HG03103 (cell line): ENCODE measurements at regions not wholly inside any gene's neighbourhood (a gene's known extent, or its start where the extent isn't known, plus 50 kb on each side); places are given as distances from the start of the nearest gene placed in this dataset.

ENCODE experiments used
- ATAC-seq: cut with Tn5 transposase; IDR thresholded peaks from one replicate; pipeline ENCODE4 v1.9.1; 2021; ENCODE audit warnings: low read depth; ENCODE audit not compliant: unreplicated experiment

DNA sequence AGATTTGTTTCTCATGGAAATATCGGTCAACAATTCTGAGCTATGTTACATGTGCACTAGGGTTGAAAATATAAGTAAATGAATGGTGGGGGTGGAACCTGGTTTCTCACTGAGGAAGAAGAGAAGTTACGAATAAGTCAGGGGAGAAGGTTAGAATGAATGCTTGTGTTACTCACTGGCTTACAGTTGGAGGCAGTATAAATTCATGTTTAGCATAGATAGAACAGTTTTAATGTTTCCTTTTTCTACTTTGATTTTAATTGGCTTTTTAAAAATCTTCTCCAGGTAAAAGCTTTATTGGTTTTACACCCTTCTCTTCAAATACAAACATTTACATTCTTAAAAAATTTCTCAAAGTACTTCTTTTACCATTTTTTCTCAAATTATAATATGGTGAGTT is 1113.7 kb downstream of the CDH11 start:
- ATAC-seq: no peak

DNA sequence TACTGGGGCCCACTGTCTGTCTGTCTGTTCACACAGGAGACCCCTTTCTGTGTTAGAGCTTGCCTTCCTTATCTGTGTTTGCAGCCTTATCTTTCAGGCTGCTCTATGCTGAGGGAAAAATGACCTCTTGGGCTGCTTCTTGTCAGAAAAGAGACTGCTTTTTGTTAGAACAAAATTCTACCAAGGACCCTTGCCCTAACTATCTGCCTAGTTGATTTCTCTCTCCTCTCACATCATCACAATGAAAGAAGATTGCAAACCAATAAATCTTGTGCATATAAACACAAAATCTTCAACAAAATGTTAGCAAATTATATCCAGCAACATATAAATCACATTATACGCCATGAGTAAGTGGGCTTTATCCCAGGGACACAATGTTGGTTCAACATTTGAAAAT is 1117.7 kb downstream of the CDH11 start:
- no peak for ATAC-seq

DNA sequence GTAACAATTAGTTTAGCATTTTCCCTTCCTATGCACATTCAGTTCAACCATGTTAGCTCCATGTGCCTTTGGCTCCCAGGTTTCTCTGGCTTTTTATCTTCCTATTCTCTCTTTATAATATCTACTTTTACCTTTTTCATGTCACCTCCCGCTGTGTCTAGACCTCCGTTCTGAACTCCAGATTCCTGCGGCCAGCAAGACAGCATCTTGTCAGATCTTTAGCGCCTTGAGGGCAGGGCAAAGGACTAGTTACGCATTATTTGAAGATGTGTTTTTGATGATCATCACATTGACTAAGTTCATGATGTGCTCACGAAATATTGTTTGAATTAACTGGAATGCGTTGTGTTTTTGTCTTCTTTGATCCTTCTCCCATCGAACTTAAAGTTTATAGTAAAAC is 1126.8 kb downstream of the CDH11 start:
- no peak for ATAC-seq

DNA sequence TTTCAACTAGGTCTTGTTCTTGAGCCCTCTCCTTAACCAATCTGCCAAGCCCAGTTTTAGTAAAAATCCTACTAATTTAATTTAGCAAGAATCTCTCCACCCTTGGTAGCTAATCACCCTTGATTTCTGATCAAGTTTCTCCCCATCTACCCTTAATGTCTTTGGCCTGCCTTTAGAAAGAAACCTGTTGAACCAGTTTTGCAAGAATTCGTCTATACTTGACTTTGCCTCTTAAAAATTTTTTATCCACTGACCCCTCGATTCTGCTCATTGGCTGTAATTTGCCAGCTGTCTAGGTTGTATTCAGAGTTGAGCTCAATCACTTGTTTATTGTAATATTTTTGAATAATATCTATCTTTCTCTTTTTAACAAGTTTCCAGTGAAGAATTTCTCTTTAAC is 1138.5 kb downstream of the CDH11 start:
- no peak for ATAC-seq

DNA sequence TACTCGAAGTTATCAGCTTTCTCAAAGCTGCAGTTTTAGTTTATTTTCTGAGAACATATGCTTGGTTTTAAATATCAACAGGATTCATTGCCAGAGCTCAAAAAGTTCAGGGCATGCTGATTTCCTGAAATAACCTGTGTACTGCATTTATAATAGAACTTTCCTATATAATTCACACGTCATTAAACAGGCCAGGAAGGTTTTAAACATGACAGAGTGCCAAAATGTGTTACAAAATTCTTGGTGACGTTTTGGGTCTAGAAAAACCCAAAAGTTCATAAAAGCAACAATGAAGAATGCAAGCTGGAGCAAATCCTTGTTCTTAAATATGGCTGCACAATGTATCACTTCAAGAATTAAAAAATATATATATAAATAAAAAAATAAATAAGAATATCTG is 1139.1 kb downstream of the CDH11 start:
- no peak for ATAC-seq

DNA sequence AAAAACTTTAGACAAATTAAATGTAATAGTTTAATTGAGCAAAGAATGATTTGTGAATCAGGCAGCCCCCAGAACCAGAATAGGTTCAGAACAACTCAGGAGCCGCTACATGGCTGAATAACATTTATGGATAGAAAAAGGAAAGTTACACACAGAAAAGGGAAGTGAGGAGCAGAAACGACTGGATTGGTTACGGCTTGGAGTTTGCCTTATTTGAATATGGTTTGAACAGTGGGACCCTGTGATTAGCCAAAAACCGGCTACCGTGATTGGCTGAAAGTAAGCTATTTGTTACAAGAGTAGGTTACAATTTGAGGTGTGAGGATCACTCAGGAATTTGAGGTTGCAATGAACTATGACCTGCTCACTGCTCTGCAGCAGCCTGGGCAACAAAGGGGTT is 1139.8 kb downstream of the CDH11 start:
- ATAC-seq: no peak

DNA sequence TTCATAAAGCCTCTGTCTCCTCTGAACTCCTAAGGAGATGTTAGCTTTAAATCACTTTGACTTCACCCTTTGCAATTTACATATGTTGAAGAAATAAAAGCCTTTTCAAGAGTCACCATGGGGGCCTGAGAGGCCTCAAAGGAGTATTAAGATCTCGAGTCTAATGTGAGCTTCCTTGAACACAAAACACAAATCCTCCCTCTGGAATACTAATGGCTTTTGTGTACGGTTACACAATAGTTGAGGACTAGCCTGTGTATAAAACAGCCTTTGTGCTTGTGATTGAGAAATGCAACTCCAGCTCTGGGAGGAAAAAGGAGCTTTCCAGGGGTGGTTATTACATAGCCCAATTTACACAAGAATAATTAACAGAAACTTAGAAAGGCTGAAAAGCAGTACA is 1140.2 kb downstream of the CDH11 start:
- no peak for ATAC-seq

DNA sequence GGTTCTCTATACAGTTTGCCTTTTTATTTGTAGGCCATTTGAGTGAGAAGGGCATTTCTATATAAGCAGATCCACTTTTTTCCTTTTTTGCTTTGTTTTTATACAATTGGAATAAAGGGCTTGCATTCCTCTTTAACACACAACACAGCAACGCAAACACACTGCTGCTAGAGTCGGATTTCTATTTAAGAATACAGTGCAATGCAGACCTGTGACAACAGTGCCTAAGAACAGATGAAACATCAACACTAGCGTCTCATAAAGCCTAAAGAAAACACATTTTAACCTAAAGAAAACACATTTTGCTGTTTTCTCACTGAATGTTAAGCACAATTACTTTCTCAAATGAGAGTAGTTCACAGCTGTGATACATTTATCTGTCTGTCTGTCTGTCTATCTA is 1141.1 kb downstream of the CDH11 start:
- no peak for ATAC-seq

DNA sequence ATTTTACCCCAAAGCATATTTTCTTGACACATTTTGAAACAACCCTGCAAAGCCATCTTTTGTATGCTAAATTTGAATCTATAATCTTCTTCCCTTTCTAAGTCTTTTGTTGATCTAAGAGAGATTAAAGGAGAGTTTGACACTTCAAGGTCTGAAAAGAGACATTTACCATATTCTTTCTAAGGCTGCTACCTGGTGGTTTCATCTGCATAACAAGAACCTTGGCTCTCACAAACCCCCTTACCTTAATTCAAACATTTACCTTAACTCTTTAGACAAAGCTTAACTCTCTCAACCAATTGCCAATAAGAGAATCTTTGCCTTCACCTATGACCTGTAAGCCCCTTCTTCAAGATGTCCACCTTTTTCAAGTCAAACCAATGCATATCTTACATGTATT is 1143.6 kb downstream of the CDH11 start:
- ATAC-seq: no peak

DNA sequence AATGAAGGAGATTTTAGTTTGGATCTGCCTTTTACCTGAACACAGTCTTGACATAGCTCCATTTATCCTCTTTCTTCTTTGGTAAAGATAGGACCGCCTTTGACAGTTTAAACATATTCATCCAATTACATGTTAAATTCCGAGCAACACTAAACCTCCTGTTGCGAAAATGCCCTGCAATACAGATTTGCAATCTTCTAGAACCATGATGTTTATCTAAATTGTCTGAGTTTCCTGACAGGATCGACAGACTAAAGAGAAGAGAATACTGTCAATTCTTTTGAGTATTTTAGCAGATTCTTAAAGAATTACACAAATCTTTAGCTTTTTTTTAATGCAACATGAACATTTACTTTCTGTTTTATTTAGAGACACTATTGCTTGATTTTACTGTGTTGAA is 1145.5 kb downstream of the CDH11 start:
- no peak for ATAC-seq

DNA sequence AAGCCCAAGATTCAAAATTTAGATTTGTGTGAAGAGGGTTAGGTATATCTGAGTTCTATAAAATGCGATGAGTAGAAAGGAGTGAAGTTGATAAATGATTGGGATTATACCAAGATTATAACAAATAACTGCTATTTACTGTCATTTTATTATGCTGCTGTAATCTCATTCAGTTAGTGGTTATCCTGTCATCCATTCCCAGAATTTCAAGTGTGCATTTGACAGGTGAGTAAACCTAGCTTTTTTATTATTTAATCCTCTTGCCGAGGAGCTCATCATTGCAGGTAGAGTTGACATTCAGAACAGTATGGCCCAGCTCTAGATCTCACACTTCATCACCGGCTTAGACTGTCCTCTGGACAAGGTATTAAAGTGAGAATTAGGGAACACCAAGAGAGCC is 1146.2 kb downstream of the CDH11 start:
- ATAC-seq: no peak

DNA sequence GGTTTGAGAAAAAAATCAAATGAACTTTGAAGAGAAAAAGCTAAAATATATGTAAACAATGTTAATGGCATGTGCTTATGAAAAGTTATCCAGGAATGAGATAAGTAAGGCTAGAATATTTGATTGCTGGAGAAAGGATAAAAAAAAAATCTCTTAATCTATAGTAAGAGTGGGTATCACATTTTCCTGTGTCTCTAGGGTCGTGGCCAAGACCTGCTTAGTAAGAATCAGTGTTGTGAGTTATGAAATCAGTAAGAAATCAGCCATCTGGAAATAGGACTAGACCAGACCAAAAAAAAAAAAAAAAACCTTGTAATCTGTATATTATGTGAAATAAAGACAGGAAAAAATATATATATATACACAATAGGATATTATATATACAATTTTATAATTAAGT is 1153.9 kb downstream of the CDH11 start:
- ATAC-seq: no peak

DNA sequence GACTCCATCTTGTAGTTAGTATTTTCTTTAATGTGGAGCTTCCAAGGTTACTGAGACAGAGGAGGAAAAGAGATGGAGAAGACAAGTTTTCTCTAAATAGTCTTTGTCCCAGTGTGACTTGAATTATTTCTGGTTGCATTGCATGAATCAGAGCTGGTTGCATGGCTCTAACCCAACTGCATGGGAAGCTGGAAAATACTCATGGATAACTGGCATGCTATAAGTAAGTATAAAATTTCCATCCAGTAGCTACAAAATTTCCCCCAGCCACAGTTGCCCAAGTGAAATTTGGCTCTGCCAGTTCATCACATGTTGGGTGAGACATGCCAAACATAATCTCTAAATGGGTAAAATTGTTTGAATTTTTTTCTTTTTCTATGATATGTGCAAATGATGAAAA is 1161.5 kb downstream of the CDH11 start:
- no peak for ATAC-seq

DNA sequence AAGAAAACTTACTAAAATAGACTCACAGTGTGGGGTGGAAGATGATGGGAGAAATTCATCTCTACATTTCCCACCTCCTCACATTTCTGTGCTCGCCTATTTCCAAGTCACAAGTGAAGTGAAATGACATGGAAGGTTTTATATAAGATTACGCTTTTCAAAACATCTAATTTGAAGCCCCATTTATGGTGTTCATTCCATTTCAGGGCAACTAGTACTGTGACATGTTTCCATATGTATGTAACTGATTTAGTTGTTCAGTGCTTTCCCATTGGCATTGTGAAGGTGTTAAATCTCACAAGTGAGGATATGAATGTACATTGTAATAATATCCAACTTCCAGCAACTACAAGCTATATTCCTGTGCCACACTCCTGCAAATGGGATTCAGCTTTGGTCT is 1174.8 kb downstream of the CDH11 start:
- no peak for ATAC-seq

DNA sequence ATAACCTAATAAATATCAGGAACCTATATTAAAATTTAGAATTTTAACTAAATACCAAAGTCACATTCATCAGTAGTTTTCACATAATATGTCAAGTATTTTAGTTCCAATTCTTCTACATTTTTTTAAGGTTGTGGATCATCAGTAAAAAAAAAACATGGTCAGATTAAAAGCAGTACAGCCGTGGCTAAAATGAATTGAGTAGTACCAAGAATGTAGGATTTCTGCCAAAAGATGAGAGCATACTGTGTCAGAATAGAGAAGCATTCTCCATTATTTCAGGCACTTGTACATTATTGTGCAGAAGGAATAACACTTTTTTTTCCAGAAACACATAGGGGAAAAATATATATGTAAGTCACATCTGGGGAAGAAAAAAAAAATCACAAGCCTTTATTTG is 1176.1 kb downstream of the CDH11 start:
- ATAC-seq: no peak

DNA sequence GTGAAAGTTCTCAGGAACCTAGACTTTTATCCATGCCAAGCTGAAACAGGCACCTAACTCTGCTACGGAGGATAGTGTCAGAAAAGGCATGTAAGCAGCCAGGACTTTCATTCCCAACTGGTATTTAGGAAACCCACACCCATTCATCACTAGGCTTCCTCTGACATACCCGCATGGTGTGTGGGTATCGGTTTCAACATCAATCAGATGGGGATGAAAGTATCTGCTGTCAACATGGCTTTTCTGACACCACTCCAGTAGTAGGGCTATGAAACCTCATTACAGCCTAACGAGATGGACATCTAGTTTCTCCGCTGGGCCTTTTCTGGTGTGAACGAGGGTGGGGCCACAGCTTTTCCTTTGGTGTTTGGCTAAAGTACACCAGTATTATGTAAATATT is 1178.3 kb downstream of the CDH11 start:
- ATAC-seq: no peak

DNA sequence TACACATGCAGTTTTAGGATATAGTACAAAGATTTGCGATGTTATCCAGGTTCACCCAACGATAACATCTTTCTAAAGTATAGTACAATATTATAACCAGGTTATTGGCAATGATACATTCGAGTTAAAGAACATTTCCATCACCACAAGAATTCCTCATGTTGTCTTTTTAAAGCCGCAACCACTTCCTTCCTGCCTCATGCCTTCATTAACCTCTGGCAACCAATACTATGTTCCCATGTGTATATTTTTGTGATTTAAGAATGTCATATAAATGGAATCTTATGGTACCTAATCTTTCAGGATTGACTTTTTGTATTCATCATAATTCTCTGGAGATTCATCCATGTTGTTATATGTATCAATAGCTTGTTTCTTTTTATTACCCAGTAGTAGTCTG is 1183.2 kb downstream of the CDH11 start:
- no peak for ATAC-seq

DNA sequence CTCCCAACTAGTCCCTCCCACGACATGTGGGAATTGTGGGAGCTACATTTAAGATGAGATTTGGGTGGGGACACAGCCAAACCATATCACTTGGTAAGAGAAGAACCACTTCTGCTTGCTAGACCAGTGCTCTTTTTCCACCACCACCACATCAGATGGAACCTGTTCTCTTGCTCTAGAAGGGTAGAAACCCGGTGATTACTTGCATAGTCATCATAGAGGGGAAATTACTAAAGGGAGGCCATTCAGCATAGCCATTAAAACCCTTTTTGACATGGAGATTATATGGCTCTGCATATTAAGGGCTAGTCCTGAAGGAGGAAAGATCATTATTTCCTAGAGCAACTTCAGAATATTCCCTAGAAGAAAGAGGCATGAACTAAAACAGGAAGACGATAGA is 1188.0 kb downstream of the CDH11 start:
- no peak for ATAC-seq

DNA sequence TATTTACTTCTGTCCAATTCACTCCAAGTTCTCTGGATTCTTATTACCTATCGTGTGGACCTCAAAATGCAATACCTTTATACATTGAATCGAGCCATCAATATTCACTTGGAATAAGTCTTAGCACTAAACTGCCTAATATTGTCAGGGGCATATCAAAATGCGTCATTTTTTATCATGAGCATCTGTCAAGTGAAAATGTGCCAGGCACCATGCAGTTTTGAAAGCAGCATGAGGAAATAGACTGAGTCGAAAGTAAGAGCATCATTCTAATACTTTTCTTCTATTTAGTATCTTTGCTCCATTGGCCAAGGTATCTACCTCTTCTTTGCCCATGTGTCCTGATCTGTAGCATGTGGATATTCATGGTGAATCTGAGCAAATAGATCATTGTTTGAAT is 1193.4 kb downstream of the CDH11 start:
- no peak for ATAC-seq

DNA sequence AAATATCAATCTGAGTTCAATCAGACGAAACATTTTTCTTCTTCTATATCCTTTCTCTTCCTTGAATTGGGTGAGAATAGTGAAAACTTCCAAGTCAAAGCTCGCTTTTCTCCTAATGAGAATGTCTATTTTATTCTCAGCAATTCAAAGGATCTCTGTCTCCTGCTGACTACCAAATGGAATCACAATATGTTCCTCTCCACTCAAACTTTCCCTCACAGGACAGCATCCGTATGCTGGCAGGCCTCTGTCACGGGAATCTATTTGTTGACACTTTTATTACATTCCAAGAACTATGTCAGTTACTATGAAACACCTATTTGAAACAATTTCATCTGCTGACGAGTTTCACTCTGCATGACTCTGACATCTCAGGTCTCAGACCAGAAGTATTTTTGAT is 1196.6 kb downstream of the CDH11 start:
- no peak for ATAC-seq

DNA sequence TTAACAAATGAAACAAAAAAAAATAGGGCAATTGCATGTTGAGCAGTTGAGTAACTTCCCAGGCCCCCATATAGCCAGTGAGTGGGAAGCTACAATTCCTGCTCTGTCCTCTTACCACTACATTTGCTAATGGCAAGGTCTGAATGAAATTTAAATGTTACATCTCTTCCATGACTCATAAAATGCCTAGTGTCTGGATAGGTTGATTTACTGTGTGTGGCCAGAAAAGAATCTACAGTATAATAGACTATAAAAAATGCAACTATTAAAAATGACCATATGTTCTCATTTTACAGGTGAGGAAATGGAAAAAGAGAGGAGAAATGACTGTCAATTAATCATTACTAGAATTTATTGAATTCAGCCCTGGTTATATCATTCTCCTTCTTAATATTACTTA is 1199.3 kb downstream of the CDH11 start:
- no peak for ATAC-seq

DNA sequence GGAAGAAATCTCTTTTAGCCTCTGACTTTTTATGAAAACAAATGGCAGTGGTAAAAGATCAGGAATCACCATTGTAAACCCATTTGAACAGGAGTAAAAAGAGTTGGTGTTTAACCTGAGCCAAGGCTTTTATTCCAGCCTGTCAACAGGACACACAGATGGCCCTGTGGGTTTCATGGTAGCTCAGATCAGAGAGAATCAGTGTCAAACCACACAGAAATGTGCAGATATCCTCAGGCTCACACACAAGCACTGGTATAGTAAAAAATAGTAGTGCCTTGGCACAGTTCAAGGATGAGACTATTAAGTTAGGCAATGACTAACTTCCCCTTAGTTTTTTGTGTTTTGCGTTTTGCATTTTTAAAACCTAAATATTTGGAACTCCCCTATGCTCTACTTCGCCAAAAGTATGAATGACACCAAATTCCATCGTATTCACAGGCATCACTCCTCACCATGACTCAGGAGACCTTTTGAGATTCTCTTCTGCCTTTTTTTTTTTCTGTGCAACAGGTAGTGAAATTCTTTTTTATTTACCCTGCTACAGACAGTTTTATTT is 1200.0 kb downstream of the CDH11 start:
- ATAC-seq: no peak

DNA sequence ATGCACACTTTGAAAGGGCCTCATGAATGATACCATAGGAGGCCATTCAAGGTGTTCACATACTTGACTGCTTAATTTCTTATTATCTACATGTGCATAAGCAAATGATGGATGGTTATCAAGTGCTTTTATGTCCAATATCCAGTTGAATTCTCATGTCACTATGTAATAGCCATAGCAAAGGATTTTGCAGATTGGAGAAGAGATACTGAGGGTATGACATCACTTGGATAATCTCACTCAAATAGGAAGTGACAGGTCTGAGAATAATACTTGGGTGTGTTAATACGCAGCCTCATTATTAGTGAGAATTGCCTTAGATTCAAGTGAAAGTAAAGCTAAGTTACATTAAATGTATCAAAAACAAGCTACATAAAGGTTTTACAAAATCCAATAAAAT is 1208.6 kb downstream of the CDH11 start:
- ATAC-seq: no peak
